ENCODE measurements at regions not wholly inside any gene's neighbourhood (a gene's known extent, or its start where the extent isn't known, plus 50 kb on each side); places are given as distances from the start of the nearest gene placed in this dataset.
"Not testable (repeated sequence)": the region's sequence is repeated elsewhere in the genome, so short reads cannot be mapped to it uniquely, and the experiment has no call there.

DNA sequence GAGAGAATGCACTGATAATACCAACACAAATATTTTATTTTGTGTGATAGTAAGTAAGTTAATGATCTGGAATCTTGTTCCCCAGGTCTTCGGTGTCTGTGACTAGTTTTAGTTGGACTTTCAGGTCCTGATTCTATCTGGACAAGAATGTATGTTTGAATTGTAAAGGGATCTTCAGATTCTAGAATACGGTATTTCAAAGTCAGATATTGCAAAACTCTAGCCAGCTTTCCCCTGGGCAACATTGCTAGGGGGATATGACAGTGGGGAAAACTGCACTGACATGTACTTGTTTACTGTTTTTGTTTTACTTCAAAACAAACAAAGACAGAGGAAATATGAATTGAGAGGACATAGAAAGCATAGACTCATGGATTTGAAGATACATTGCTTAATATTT lies 489.0 kb downstream of the FAM133A start:
- no peak for TF ChIP-seq POLR2AphosphoS5 (IDR thresholded peaks at IDR 0.05; ENCODE audit: low read depth, low read length)
- no peak for TF ChIP-seq TAF1 (IDR thresholded peaks at IDR 0.05; ENCODE audit: borderline replicate concordance, low read depth, low read length)
- no peak for TF ChIP-seq POLR2A (IDR thresholded peaks at IDR 0.05; ENCODE audit: low read depth, low read length)
- no peak for FAIRE-seq
- DNase-seq (ENCODE audit: insufficient read length), result no peak

DNA sequence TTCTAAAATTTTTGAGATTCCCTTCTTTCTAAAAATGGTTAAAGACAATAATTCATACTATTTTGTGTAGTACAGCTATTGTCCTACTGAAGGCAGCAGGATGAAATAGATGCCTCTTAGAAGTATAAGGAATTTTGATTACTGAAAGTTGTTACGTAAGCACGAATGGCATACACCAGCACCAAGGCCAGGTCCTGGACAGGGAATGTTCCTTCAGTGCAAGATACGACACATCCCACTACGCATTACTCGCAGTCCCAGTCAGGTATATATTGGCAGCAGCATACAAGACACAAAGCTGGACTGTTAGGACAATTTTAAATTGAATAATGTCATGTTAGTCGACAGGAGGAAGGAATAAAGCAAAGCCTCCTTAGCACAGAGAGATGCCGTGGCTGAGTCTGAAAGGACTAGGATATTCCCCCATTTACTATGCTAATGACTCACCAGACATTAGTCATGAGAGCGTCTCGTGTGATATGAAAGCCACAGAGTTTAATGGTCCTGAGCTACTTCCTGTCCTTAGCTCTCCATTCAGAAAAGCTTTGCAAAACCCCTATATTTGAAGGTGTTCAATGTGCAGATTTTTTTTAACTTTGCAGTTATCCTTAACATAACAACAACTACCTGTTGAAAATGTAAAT lies 504.3 kb downstream of the FAM133A start:
- no peak for FAIRE-seq
- no peak for DNase-seq (ENCODE audit: insufficient read length)
- no peak for TF ChIP-seq TAF1 (IDR thresholded peaks at IDR 0.05; ENCODE audit: borderline replicate concordance, low read depth, low read length)
- TF ChIP-seq POLR2A (IDR thresholded peaks at IDR 0.05; ENCODE audit: low read depth, low read length), result no peak
- TF ChIP-seq POLR2AphosphoS5 (IDR thresholded peaks at IDR 0.05; ENCODE audit: low read depth, low read length), result no peak

DNA sequence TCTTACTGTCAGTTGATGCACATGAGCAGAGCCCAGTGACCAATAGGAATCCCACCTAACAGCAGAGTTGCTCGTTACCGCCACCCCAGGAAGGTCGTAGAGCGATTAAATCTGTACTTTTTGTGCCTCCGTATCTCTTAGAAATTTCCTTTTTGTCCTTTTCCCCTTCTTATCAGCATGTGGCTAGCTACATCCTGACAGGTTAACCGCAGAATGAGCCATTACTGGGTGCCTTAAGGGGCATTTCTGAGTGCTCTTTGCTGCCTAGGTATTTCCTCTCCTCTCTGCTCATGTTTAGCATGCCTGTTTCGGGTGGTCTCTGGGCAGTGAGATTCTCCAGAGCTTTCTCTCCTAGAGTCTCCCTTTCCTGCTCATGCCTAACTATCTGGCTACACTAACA lies 530.5 kb downstream of the FAM133A start:
- FAIRE-seq (no peak), DNase-seq (ENCODE audit: insufficient read length) (no peak)
- TF ChIP-seq TAF1 (IDR thresholded peaks at IDR 0.05; ENCODE audit: borderline replicate concordance, low read depth, low read length), result no peak

DNA sequence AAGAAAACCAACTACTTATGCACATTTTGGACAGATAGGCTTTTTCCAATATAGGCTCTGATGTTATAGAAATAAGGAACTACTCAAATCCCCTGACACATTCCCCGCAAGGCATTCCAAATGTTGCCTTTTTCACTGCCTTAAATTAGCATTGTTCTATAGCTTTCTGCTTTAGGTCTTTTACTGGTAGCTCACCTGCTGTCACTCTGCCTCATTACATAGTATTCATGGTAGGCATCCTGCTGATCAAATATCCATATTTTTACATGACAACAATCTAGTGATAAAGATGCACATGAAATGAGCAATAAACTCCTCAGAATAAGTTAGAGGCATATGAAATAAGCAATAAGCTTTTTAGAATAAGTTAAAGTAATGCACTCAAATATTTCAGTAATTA lies 542.7 kb downstream of the FAM133A start:
- no peak for TF ChIP-seq POLR2A (IDR thresholded peaks at IDR 0.05; ENCODE audit: low read depth, low read length)
- TF ChIP-seq POLR2AphosphoS5 (IDR thresholded peaks at IDR 0.05; ENCODE audit: low read depth, low read length), result no peak
- TF ChIP-seq TAF1 (IDR thresholded peaks at IDR 0.05; ENCODE audit: borderline replicate concordance, low read depth, low read length), result no peak
- no peak for FAIRE-seq
- DNase-seq (ENCODE audit: insufficient read length), result no peak

DNA sequence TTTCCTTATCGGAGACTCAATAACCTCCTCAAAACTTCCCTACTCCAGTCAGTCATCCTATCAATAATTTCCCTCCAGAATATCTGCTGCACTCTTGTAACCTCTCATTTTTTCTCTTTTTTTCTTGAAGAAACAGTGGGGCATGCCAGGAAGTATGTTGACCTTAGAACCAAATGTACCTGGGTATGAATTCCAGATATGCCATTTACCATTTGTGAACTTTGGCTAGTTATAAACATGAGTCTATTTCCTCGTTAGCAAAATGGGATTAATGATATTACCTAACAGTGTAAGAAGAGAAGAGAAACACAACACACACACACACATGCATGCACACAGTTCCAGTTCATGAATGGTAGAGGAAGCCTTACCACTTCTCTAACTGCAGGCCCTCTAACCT lies 578.2 kb downstream of the FAM133A start:
- no peak for TF ChIP-seq POLR2AphosphoS5 (IDR thresholded peaks at IDR 0.05; ENCODE audit: low read depth, low read length)
- no peak for TF ChIP-seq POLR2A (IDR thresholded peaks at IDR 0.05; ENCODE audit: low read depth, low read length)
- TF ChIP-seq TAF1 (IDR thresholded peaks at IDR 0.05; ENCODE audit: borderline replicate concordance, low read depth, low read length), result no peak
- no peak for FAIRE-seq
- DNase-seq (ENCODE audit: insufficient read length), result no peak

DNA sequence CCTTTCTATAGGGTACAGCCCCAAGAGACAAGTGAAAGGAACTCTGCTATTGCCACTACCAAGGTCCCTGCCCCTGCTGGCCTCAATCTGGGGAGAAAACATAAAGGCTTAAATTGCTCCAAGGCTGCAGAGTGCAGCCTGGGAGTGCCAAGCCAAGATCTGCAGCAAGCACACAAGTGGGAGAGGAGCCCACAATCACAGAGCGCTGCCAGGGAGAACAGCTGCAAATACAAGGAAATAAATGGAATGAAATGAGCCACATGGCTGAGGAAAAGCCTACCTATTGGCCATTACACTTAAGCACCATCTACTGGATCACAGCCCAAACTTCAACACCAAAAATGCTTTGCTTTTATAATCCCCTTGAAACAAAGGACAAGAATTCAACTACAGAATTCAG lies 582.4 kb downstream of the FAM133A start:
- FAIRE-seq, result no peak
- TF ChIP-seq POLR2AphosphoS5 (IDR thresholded peaks at IDR 0.05; ENCODE audit: low read depth, low read length), result no peak
- TF ChIP-seq TAF1 (IDR thresholded peaks at IDR 0.05; ENCODE audit: borderline replicate concordance, low read depth, low read length), result no peak
- no peak for TF ChIP-seq POLR2A (IDR thresholded peaks at IDR 0.05; ENCODE audit: low read depth, low read length)
- no peak for DNase-seq (ENCODE audit: insufficient read length)

DNA sequence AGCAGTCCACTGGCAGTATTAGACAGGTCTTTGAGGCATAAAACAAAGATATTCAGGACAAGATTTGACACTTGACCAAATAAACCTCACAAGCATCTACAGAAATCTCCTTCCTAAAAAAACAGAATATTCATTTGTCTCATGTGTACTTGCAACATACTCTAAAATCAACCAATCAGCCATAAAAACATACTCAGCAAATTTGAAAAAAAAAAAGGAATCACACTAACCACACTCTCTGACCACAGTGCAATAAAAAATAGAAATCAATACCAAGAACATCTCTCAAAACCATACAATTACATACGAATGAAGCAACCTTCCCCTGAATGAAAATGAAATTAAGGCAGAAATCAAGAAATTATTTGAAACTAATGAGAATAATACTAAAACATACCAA lies 591.3 kb downstream of the FAM133A start:
- TF ChIP-seq POLR2A (IDR thresholded peaks at IDR 0.05; ENCODE audit: low read depth, low read length) (no peak), TAF1 (IDR thresholded peaks at IDR 0.05; ENCODE audit: borderline replicate concordance, low read depth, low read length) (no peak), POLR2AphosphoS5 (IDR thresholded peaks at IDR 0.05; ENCODE audit: low read depth, low read length) (no peak)
- FAIRE-seq (no peak), DNase-seq (ENCODE audit: insufficient read length) (no peak)

DNA sequence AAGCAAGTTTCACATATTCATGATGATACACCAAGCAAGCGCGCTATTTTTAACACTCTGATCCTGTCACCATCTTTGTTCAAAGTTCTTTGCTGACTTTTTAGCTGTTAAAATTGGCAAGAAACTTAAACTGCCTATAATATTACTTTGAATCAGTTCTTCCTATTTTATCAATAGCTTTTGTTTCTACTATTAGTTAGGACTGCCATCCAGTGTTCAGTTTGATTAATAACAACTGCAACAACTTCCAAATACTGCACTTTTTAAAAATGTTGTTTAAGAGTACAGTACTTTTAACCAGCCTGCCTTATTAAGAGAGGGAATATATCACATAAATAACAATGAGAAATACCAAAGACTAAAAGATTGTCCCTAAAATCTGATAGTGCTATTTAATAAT lies 614.3 kb downstream of the FAM133A start:
- FAIRE-seq (no peak), DNase-seq (ENCODE audit: insufficient read length) (no peak)
- TF ChIP-seq POLR2AphosphoS5 (IDR thresholded peaks at IDR 0.05; ENCODE audit: low read depth, low read length) (no peak), POLR2A (IDR thresholded peaks at IDR 0.05; ENCODE audit: low read depth, low read length) (no peak), TAF1 (IDR thresholded peaks at IDR 0.05; ENCODE audit: borderline replicate concordance, low read depth, low read length) (no peak)

DNA sequence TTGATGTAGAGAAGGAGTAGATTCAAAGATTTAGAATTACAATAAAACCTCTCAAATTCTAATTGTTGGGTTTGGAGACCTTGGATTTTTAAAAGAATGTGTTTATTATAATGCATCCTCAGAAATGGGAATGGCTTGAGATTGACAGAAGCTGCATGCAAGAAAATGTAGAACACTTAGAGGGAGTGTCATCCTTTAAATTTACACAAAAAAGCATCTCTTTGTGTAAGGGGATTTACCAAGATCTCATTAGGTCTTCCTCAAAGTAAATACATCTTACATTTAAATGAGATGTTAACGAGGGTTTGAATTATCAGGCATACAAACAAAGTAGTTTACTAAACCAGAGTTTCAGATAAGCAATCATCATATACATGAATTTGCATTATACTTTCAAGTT lies 615.0 kb downstream of the FAM133A start:
- no peak for FAIRE-seq
- DNase-seq (ENCODE audit: insufficient read length), result no peak
- no peak for TF ChIP-seq POLR2A (IDR thresholded peaks at IDR 0.05; ENCODE audit: low read depth, low read length)
- no peak for TF ChIP-seq POLR2AphosphoS5 (IDR thresholded peaks at IDR 0.05; ENCODE audit: low read depth, low read length)
- TF ChIP-seq TAF1 (IDR thresholded peaks at IDR 0.05; ENCODE audit: borderline replicate concordance, low read depth, low read length), result no peak

DNA sequence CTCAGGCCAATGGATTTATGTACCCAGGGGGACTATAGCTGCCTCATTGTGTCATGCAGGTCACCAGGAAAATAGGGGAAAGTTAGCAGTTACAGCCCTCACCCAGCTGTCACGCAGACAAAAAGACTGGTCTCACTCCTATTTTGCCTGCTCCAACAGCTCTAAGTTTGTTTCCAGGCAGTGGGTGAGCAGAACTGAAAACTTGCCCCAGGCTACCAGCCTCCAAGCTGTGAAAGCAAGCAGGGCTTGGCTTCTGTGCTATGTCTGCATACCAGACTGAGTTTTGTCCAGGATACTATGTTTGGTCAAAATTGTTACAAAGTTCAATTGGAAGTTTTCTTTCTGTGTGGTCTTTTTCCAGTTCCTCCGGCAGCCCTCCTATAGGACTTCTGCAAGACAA lies 628.4 kb downstream of the FAM133A start:
- DNase-seq (ENCODE audit: insufficient read length) (no peak), FAIRE-seq (no peak)
- TF ChIP-seq TAF1 (IDR thresholded peaks at IDR 0.05; ENCODE audit: borderline replicate concordance, low read depth, low read length) (no peak), POLR2AphosphoS5 (IDR thresholded peaks at IDR 0.05; ENCODE audit: low read depth, low read length) (no peak), POLR2A (IDR thresholded peaks at IDR 0.05; ENCODE audit: low read depth, low read length) (no peak)

DNA sequence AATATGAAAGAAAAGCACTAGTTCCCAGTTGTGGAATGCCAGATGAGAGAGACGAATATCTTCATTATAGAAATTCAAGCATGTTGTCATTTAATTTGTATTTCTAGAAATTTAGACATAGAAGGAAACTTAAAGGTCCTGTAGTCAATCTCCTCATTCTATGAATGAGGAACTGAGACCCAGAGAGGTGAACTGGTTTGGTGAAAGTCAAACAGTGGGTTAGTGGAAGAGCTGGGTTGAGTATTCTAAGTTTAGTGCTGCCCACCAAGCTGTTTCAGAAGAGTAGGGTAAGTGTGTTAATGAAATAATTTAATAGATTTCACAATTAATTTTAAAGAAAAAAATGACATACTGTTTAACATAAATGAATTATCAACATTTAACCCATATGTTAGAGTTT lies 655.2 kb downstream of the FAM133A start:
- FAIRE-seq (no peak), DNase-seq (ENCODE audit: insufficient read length) (no peak)
- TF ChIP-seq POLR2AphosphoS5 (IDR thresholded peaks at IDR 0.05; ENCODE audit: low read depth, low read length), result no peak
- TF ChIP-seq TAF1 (IDR thresholded peaks at IDR 0.05; ENCODE audit: borderline replicate concordance, low read depth, low read length), result no peak
- no peak for TF ChIP-seq POLR2A (IDR thresholded peaks at IDR 0.05; ENCODE audit: low read depth, low read length)

DNA sequence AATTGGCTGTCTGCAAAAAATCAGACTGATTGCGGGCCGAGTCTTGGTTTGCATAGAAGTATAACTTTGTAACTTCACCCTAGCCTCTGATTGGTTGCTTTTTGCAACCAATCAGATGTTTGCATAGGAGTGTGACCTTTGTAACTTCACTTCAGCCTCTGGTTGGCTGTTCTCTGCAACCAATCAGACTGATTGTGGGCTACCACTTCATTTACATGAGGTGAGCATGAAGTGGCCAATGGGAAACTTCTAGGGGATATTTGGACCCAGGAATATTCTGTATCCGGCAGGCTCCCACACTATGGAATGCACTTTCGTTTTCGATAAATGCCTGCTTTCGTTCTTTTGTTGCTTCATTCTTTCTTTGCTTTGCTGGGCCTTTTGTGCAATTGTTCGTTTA lies 667.7 kb downstream of the FAM133A start:
- DNase-seq (ENCODE audit: insufficient read length); FAIRE-seq: not testable (repeated sequence)

DNA sequence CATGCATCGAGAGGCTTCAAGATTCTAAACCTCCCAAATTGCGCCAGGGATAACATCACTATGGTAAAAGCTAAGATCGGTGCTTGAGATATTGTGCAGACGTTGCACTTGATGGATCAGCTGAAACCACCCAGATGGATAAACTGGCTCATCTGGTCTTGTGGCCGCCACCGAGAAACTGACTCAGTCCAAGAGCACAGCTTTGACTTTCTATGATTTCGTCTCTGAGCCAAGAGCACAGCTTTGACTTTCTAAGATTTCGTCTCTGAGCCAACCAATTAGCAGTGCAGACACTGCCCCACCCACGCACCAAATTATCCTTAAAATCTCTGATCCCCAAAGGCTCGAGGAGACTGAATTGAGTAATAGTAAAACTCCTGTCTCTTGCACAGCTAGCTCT lies 687.2 kb downstream of the FAM133A start:
- DNase-seq (ENCODE audit: insufficient read length) (no peak), FAIRE-seq (peak; percentile 30)
- TF ChIP-seq POLR2AphosphoS5 (IDR thresholded peaks at IDR 0.05; ENCODE audit: low read depth, low read length) (no peak), POLR2A (IDR thresholded peaks at IDR 0.05; ENCODE audit: low read depth, low read length) (no peak), TAF1 (IDR thresholded peaks at IDR 0.05; ENCODE audit: borderline replicate concordance, low read depth, low read length) (no peak)

All from GM12892 (cell line).